ENCODE measurements at regions not wholly inside any gene's neighbourhood (a gene's known extent, or its start where the extent isn't known, plus 50 kb on each side); places are given as distances from the start of the nearest gene placed in this dataset.

- DNase-seq (ENCODE audit: low read depth in 3 of 3, low spot score in 2 of 3) = no peak
Observed at GRCh38 chr6:145451029-145451428, 284.3 kb downstream of the EPM2A start.

- DNase-seq (ENCODE audit: low read depth in 3 of 3, low spot score in 2 of 3) = no peak
Observed at GRCh38 chr6:145453376-145453775, 281.9 kb downstream of the EPM2A start.

GRCh38 chr6:145454006-145454405 is 281.3 kb downstream of the EPM2A start:
- DNase-seq (ENCODE audit: low read depth in 3 of 3, low spot score in 2 of 3) = no peak

GRCh38 chr6:145457556-145457955 is 277.8 kb downstream of the EPM2A start:
- DNase-seq (ENCODE audit: low read depth in 3 of 3, low spot score in 2 of 3) = no peak

GRCh38 chr6:145468534-145468933 is 266.8 kb downstream of the EPM2A start:
- DNase-seq (ENCODE audit: low read depth in 3 of 3, low spot score in 2 of 3) = no peak

- no peak for DNase-seq (ENCODE audit: low read depth in 3 of 3, low spot score in 2 of 3)
Observed at GRCh38 chr6:145469021-145469420, 266.3 kb downstream of the EPM2A start.

GRCh38 chr6:145475794-145476396 is 259.4 kb downstream of the EPM2A start:
- no peak for DNase-seq (ENCODE audit: low read depth in 3 of 3, low spot score in 2 of 3)

GRCh38 chr6:145480024-145480423 is 255.3 kb downstream of the EPM2A start:
- no peak for DNase-seq (ENCODE audit: low read depth in 3 of 3, low spot score in 2 of 3)

GRCh38 chr6:145483191-145483996 is 251.9 kb downstream of the EPM2A start:
- DNase-seq (ENCODE audit: low read depth in 3 of 3, low spot score in 2 of 3) = no peak

- no peak for DNase-seq (ENCODE audit: low read depth in 3 of 3, low spot score in 2 of 3)
Observed at GRCh38 chr6:145485288-145485687, 250.0 kb downstream of the EPM2A start.

GRCh38 chr6:145486306-145486705 is 249.0 kb downstream of the EPM2A start:
- no peak for DNase-seq (ENCODE audit: low read depth in 3 of 3, low spot score in 2 of 3)

GRCh38 chr6:145489583-145489982 is 245.7 kb downstream of the EPM2A start:
- DNase-seq (ENCODE audit: low read depth in 3 of 3, low spot score in 2 of 3) = no peak

- DNase-seq (ENCODE audit: low read depth in 3 of 3, low spot score in 2 of 3) = no peak
Observed at GRCh38 chr6:145490068-145490467, 245.3 kb downstream of the EPM2A start.

GRCh38 chr6:145491126-145491525 is 244.2 kb downstream of the EPM2A start:
- no peak for DNase-seq (ENCODE audit: low read depth in 3 of 3, low spot score in 2 of 3)

GRCh38 chr6:145497006-145497405 is 238.3 kb downstream of the EPM2A start:
- no peak for DNase-seq (ENCODE audit: low read depth in 3 of 3, low spot score in 2 of 3)

GRCh38 chr6:145498425-145498824 is 236.9 kb downstream of the EPM2A start:
- DNase-seq (ENCODE audit: low read depth in 3 of 3, low spot score in 2 of 3) = no peak

GRCh38 chr6:145502416-145502815 is 232.9 kb downstream of the EPM2A start:
- DNase-seq (ENCODE audit: low read depth in 3 of 3, low spot score in 2 of 3) = no peak

GRCh38 chr6:145506136-145506535 is 229.2 kb downstream of the EPM2A start:
- DNase-seq (ENCODE audit: low read depth in 3 of 3, low spot score in 2 of 3) = no peak

- DNase-seq (ENCODE audit: low read depth in 3 of 3, low spot score in 2 of 3) = no peak
Observed at GRCh38 chr6:145506565-145506964, 228.8 kb downstream of the EPM2A start.

GRCh38 chr6:145507239-145507638 is 228.1 kb downstream of the EPM2A start:
- DNase-seq (ENCODE audit: low read depth in 3 of 3, low spot score in 2 of 3) = no peak

- no peak for DNase-seq (ENCODE audit: low read depth in 3 of 3, low spot score in 2 of 3)
Observed at GRCh38 chr6:145508107-145508506, 227.2 kb downstream of the EPM2A start.

- no peak for DNase-seq (ENCODE audit: low read depth in 3 of 3, low spot score in 2 of 3)
Observed at GRCh38 chr6:145517492-145517891, 217.8 kb downstream of the EPM2A start.
